ENCODE measurements at regions not wholly inside any gene's neighbourhood (a gene's known extent, or its start where the extent isn't known, plus 50 kb on each side); places are given as distances from the start of the nearest gene placed in this dataset.
"Not testable (repeated sequence)": the region's sequence is repeated elsewhere in the genome, so short reads cannot be mapped to it uniquely, and the experiment has no call there.

GRCh38 chr1:145191272-145191675 lies 50.7 kb downstream of the PPIAL4D start:
- DNase-seq, result not testable (repeated sequence)

- not testable (repeated sequence) for DNase-seq
These were observed 52.4 kb downstream of the PPIAL4D start for GRCh38 chr1:145189543-145190030.

DNA sequence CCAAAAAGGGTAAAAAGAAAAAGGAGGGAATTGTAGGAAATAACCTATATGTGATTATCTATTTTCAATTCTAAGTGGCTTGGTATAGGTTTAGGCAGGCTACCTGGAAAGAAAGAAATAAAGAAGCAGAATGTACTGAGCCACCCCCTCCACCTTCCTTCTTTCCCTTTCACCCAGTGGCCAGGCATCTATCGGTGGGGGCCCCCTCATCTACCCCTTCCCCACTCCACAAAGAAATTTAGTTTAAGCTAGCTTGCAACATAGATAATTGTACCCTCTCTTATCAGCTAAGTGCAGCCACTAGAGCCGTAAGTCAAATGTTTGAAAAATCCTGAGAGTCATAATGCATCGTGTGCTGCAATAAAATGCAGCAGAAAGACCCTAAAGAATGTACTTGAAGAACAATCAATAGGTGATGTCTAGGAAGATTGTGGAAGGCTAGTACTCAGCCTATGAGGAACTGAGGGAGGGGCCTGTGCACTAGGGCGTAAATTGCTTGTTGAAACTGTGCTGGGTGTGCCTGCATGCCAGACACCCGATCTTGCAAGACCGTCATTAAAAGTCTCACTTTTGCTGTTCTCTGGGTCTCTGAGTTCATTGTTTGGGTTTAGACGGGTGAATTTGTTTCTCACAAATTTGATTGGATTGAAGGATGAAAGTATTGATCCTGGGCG lies 53.0 kb downstream of the PPIAL4D start:
- DNase-seq, result peak; percentile 2

GRCh38 chr1:145182606-145183413 lies 59.2 kb downstream of the PPIAL4D start:
- not testable (repeated sequence) for DNase-seq

- not testable (repeated sequence) for DNase-seq
These were observed 65.6 kb downstream of the PPIAL4D start for GRCh38 chr1:145176285-145176925.

GRCh38 chr1:145174377-145174776 lies 67.6 kb downstream of the PPIAL4D start:
- DNase-seq, result not testable (repeated sequence)

- DNase-seq, result not testable (repeated sequence)
These were observed 72.6 kb downstream of the FAM72D start for GRCh38 chr1:145168220-145168848.

- DNase-seq, result not testable (repeated sequence)
These were observed 68.6 kb downstream of the FAM72D start for GRCh38 chr1:145164360-145164759.
